NB4 (cell line): ENCODE measurements at regions not wholly inside any gene's neighbourhood (a gene's known extent, or its start where the extent isn't known, plus 50 kb on each side); places are given as distances from the start of the nearest gene placed in this dataset.

Source experiments
- DNase-seq: peaks from one replicate; pipeline ENCODE4 v3.0.0; 2010; ENCODE audit warnings: low read depth
- H3K4me3 ChIP-seq: one replicate; pipeline ENCODE4 v1.5.1; 2011; ENCODE audit warnings: mild to moderate bottlenecking, low read depth, low read length, moderate library complexity
- MYC ChIP-seq: IDR thresholded peaks from 2 replicates; pipeline ENCODE4 v1.6.1; 2011; ENCODE audit warnings: low read depth, low read length
- POLR2A ChIP-seq: IDR thresholded peaks from 2 replicates; pipeline ENCODE4 v1.6.1; 2011; ENCODE audit warnings: mild to moderate bottlenecking; ENCODE audit not compliant: insufficient read length; ENCODE audit errors: extremely low read depth
- TF ChIP-seq, protein P1 (sequence below): IDR thresholded peaks from 2 replicates; pipeline ENCODE4 v1.6.1; 2011; ENCODE audit warnings: low read depth, low read length
- TF ChIP-seq, protein P2 (sequence below): IDR thresholded peaks from one replicate; pipeline ENCODE4 v1.5.1; 2012; ENCODE audit warnings: low read depth, low read length

DNA sequence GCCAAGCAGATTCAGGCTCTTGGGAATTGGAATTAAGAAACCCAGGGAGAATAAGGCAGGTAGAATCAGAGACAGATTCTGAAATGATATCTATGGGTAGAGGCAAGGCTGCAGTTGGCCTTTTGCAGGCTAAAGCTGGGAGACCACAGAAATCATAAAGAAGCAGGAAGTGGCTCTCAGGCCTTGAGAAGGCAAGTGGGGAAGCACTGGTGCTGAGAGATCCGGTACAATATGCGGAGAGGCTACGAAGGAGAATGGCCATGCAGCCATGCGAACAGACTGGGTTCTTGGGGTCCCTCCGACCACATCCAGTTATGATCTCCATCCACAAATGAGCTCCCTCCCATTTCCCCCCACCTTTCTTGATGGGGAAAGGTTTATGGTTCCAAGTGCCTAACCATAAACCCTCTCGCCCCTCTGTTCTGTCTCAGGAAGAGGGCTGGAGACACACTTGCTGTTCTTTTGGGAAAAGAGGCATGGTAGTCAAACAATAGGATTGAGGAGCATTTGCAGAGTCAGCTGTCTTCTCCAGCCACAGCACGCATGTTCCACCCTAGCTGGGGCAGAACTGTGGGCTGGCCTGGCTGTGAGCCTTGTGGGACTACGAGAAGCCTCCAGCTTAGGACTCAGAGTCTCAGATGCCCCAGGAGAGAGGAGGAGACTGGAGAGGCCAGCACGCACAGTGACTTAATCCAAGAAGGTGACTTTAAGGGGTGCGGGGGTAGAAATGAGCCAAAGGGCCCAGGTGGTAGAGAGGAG lies 99.6 kb downstream of the RPLP1 start:
- DNase-seq, result no peak
- H3K4me3 ChIP-seq, result no peak overlapping the region
- TF ChIP-seq MYC, result no peak

- H3K4me3 ChIP-seq, result no peak overlapping the region
- TF ChIP-seq, protein P1, sequence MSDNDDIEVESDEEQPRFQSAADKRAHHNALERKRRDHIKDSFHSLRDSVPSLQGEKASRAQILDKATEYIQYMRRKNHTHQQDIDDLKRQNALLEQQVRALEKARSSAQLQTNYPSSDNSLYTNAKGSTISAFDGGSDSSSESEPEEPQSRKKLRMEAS, result no peak
- DNase-seq, result no peak
These were observed 101.1 kb downstream of the RPLP1 start for GRCh38 chr15:69553686-69554085.

- no peak overlapping the region for H3K4me3 ChIP-seq
- no peak for TF ChIP-seq MYC
- TF ChIP-seq, protein P2, sequence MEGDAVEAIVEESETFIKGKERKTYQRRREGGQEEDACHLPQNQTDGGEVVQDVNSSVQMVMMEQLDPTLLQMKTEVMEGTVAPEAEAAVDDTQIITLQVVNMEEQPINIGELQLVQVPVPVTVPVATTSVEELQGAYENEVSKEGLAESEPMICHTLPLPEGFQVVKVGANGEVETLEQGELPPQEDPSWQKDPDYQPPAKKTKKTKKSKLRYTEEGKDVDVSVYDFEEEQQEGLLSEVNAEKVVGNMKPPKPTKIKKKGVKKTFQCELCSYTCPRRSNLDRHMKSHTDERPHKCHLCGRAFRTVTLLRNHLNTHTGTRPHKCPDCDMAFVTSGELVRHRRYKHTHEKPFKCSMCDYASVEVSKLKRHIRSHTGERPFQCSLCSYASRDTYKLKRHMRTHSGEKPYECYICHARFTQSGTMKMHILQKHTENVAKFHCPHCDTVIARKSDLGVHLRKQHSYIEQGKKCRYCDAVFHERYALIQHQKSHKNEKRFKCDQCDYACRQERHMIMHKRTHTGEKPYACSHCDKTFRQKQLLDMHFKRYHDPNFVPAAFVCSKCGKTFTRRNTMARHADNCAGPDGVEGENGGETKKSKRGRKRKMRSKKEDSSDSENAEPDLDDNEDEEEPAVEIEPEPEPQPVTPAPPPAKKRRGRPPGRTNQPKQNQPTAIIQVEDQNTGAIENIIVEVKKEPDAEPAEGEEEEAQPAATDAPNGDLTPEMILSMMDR, result no peak
- no peak for TF ChIP-seq POLR2A
- TF ChIP-seq, protein P1, result no peak
- DNase-seq, result no peak
These were observed 101.8 kb downstream of the RPLP1 start for GRCh38 chr15:69554279-69554961.

DNA sequence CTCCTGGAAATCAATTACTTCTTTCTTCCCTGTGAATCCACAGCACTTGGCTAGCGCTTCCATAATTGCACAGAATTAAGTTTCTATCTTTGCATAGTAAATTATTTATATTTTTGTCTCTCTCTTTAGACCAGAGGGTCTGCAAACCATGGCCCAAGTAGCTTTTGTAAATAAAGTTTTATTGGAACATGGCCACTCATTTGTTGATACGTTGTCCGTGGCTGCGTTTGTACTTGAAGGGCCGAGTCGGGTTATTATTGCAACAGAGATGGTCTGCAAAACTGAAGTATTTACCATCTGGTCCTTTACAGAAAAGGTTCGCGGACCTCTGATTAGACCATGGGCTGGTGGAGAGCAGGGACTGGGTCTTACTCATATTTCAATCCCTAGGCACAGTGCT lies 102.5 kb downstream of the RPLP1 start:
- TF ChIP-seq, protein P2, result no peak
- TF ChIP-seq POLR2A (no peak), MYC (no peak)
- TF ChIP-seq, protein P1, result no peak
- H3K4me3 ChIP-seq, result no peak overlapping the region
- DNase-seq, result no peak

DNA sequence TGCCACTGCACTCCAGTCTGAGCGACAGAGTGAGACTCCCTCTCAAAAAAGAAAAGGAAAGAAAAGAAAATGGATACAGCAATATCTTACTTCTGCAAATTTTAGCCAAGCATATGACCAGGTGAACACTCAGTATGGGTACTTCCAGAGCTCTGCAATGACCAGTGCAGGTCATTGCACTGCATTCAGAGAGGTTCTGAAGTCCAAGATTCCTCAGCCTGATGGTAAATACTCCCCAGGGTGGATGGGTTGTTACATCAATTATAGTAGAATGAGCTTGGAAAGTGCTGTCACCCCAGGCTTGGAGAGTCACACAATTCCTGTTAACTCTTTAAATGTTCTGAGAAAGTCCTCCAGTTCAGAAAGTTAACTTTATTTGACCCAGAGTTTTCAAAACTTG lies 103.7 kb downstream of the RPLP1 start:
- no peak overlapping the region for H3K4me3 ChIP-seq
- no peak for TF ChIP-seq MYC
- TF ChIP-seq, protein P2, result no peak
- TF ChIP-seq POLR2A, result no peak
- TF ChIP-seq, protein P1, result no peak
- no peak for DNase-seq

DNA sequence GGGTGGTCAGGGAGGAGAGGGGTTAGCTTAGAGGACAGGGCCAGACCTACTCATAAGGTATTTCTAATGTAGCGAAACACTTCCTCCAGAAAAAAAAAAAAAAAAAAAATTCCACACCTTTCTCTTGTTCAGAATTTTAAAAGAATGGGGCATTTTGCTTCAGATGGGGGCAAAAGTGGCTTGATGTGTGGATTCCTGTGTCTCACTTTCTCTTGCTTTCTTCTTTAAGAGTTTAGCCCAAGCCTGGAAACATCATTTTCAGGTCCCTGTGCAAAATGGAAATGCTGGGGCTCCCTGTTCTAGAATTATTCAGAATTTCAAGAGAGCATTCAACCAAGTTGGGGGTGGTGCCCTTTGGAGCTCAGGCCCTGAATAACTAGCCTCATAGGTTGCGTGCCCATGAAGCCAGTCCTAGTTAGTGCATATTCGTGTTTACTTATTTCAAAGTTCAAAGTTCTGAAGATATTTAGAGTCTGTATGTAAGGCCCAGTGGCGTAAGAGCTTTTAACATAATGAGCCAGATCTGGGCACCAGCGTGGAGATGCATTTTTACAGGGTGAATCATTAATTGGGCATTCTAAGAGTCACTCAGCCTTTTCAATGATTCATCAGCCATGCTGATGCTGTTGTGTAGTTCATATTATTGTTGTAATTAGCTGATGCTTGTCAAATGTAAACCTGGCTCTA lies 104.5 kb downstream of the RPLP1 start:
- DNase-seq, result no peak
- TF ChIP-seq, protein P2, result no peak
- TF ChIP-seq, protein P1, result no peak
- TF ChIP-seq POLR2A (no peak), MYC (no peak)
- no peak overlapping the region for H3K4me3 ChIP-seq
